ENCODE measurements at regions not wholly inside any gene's neighbourhood (a gene's known extent, or its start where the extent isn't known, plus 50 kb on each side); places are given as distances from the start of the nearest gene placed in this dataset.
A peak's percentile ranks its signal among the peaks of the same experiment; 100 is the strongest.

DNA sequence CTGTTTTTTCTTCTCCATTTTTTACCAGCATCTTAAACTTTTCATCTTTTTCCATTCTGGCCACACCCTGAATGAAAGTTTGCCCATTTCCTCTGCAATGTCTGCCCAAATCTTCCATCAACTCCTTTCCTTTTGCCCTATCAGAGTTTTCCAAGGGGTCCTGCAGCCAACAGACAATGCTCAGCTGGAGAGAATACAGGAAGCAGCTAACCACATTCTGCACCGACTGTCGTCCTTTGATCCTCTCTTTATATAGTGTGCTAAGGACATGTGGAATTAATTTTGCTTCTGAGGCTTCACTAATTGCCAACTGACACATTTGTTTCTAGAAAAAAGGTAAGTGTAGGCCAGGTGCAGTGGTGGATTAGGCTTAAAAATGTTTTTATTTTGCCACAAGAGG is 50.5 kb upstream of the DLX2 start:
- TF ChIP-seq, protein P1, sequence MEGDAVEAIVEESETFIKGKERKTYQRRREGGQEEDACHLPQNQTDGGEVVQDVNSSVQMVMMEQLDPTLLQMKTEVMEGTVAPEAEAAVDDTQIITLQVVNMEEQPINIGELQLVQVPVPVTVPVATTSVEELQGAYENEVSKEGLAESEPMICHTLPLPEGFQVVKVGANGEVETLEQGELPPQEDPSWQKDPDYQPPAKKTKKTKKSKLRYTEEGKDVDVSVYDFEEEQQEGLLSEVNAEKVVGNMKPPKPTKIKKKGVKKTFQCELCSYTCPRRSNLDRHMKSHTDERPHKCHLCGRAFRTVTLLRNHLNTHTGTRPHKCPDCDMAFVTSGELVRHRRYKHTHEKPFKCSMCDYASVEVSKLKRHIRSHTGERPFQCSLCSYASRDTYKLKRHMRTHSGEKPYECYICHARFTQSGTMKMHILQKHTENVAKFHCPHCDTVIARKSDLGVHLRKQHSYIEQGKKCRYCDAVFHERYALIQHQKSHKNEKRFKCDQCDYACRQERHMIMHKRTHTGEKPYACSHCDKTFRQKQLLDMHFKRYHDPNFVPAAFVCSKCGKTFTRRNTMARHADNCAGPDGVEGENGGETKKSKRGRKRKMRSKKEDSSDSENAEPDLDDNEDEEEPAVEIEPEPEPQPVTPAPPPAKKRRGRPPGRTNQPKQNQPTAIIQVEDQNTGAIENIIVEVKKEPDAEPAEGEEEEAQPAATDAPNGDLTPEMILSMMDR (conservative IDR thresholded peaks at IDR 0.05; ENCODE audit: low read depth, low read length) = no peak
- DNase-seq (ENCODE audit: low read depth) = no peak
- no peak overlapping the region for H3K4me3 ChIP-seq (ENCODE audit: low read depth, low read length)

DNA sequence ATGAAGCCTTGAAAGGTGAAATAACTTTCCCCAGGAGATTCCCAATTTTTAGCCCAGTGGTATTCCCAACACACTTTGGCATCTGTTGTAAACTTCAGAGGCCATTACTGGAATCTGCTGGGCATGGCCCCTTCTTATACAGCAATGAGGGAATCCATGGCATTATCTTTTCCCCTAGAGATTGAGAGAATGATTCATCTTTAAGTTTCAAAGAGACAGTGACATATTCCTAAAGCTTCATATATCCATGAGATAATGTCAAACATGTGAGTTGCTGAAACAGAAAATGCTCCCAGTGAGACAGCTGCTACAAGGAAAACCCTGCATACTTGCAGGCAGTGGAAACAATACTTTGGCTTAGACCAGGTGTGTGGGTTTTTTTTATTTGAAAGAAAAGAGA is 51.1 kb upstream of the DLX2 start:
- TF ChIP-seq, protein P1 (conservative IDR thresholded peaks at IDR 0.05; ENCODE audit: low read depth, low read length) = no peak
- DNase-seq (ENCODE audit: low read depth) = no peak
- H3K4me3 ChIP-seq (ENCODE audit: low read depth, low read length) = no peak overlapping the region

DNA sequence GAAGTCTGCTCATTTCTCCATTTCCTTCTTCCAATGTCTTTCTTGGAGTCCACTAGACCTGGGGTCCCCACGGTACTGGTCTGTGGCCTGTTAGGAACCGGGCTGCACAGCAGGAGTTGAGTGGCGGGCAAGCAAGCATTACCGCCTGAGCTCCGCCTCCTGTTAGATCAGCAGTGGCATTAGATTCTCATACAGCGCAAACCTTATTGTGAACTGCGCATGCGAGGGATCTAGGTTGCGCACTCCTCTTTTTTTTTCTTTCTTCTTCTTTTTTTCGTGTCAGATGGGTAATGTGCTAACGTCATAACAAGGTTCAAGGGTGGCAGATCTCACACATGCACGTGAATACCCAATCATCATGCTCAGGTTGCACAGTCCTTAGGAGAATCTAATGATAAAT is 53.1 kb upstream of the DLX2 start:
- H3K4me3 ChIP-seq (ENCODE audit: low read depth, low read length) = no peak overlapping the region
- no peak for DNase-seq (ENCODE audit: low read depth)
- TF ChIP-seq, protein P1 (conservative IDR thresholded peaks at IDR 0.05; ENCODE audit: low read depth, low read length) = no peak

DNA sequence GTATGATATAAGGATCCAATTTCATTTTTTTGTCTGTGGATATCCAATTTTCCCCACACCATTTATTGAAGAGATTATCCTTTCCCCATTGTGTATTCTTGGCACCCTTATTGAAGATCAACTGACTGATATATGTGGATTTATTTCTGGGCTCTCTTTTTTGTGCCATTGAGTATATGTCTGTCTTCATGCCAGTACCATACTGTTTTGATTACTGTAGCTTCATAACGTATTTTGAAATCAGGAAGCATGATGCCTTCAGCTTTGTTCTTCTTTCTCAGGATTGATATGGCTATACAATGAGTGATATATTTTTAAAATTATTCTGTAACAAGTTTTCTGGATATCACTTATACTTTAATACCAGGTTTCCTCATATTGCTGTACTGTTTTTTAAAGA is 58.1 kb upstream of the DLX2 start:
- TF ChIP-seq, protein P1 (conservative IDR thresholded peaks at IDR 0.05; ENCODE audit: low read depth, low read length) = no peak
- no peak overlapping the region for H3K4me3 ChIP-seq (ENCODE audit: low read depth, low read length)
- DNase-seq (ENCODE audit: low read depth) = no peak

DNA sequence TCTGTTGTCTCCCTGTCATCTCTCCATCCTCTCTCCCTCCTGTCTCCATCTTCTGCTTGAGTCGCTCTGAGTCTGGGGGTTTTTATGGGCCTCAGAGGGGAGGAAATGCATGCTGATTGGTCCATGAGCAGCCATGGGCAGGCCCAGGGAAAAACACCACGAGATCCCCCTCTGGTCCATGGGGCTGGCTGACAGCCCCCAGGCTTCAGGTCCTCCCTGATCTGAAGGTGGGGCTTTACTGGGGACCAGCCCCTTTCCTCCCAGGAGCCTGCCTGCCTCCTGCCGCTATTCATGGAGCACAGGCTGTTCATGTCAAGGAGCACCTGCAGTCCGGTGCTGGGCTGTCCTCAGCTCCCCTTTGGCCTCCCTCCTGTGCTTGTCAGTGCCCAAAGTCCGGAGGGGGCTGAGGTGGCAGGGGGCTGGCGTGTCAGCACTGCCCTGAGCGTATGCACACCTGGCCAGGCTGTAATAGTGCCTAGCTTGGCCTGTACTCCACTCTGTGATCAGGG is 59.6 kb upstream of the DLX2 start:
- TF ChIP-seq, protein P1 (conservative IDR thresholded peaks at IDR 0.05; ENCODE audit: low read depth, low read length) = no peak
- no peak overlapping the region for H3K4me3 ChIP-seq (ENCODE audit: low read depth, low read length)
- no peak for DNase-seq (ENCODE audit: low read depth)

DNA sequence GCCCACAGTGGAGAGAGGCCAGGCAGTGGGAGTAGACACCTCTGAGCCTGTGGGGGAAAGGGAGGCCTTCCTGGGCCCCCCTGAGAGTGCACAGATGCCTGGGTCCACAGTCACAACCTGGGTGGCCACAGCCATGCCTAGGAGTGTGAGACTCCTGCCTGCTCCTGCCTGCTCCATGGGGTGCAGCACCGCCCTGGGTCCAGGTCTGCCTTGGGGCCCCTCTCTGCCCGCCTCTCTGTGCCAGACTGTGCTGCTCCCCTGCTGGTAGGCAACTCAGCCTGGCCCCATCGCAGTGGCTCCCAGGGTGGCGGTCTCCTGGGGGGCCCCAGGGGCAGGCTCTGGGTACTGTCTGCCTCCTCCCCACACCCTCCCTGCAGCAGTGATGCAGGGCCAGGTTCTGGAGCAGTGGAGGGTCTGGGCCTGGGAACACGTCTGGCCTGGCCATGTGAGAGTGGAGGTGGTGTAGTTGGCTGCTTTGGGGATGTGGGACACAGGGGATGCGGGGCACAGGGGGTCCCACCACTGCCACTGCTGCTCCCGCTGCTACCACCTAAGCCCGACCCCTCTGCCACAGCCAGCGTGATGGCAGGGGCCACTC is 60.1 kb upstream of the DLX2 start:
- no peak for DNase-seq (ENCODE audit: low read depth)
- H3K4me3 ChIP-seq (ENCODE audit: low read depth, low read length) = no peak overlapping the region
- TF ChIP-seq, protein P1 (conservative IDR thresholded peaks at IDR 0.05; ENCODE audit: low read depth, low read length) = no peak

DNA sequence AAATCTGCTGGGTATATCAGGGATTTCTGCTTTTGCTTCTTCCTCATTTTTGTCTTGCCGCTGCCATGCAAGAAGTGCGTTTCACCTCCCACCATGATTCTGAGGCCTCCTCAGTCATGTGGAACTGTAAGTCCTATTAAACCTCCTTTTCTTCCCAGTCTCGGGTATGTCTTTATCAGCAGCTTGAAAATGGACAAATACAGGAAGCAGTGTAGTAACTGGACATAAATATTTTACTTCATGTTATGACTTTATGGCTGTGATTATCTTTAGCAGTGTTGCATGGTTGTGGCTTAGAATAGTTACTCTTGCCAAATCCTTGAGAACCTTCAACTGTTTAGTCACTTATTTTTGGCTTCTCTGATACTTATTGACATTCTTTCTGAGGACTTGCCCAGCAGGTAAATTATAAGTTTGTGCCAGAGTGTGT is 66.2 kb upstream of the DLX2 start:
- TF ChIP-seq, protein P1 (conservative IDR thresholded peaks at IDR 0.05; ENCODE audit: low read depth, low read length) = no peak
- no peak overlapping the region for H3K4me3 ChIP-seq (ENCODE audit: low read depth, low read length)
- DNase-seq (ENCODE audit: low read depth) = peak; percentile 46

All from choroid plexus epithelial cell (primary cell).